ENCODE measurements at regions not wholly inside any gene's neighbourhood (a gene's known extent, or its start where the extent isn't known, plus 50 kb on each side); places are given as distances from the start of the nearest gene placed in this dataset.
"Not testable (repeated sequence)": the region's sequence is repeated elsewhere in the genome, so short reads cannot be mapped to it uniquely, and the experiment has no call there.

DNA sequence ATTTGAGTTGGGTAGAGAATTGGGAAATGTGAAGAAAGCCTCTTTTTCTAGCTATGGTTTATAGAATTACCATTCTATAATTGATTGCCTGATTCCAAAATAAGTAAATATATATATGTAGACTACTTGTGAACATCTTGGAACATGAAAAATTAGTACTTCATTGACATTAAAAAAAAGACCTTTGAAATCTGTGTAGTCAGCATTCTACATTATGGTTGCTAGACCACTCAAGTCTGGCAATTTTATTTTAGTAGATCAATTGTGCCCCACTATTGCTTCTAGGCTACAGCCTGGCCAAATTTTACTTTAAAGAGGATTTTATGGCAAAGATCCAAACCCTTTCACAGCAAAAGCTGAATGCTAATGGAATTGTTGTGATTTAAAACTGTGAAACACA is 279.8 kb downstream of the IKZF2 start:
- DNase-seq (ENCODE audit: low read depth) = no peak

- no peak for DNase-seq (ENCODE audit: low read depth)
Observed at GRCh38 chr2:212864186-212864585, 287.2 kb downstream of the IKZF2 start.

GRCh38 chr2:212863185-212863588 is 288.2 kb downstream of the IKZF2 start:
- DNase-seq (ENCODE audit: low read depth) = no peak

GRCh38 chr2:212858496-212858895 is 292.9 kb downstream of the IKZF2 start:
- no peak for DNase-seq (ENCODE audit: low read depth)

DNA sequence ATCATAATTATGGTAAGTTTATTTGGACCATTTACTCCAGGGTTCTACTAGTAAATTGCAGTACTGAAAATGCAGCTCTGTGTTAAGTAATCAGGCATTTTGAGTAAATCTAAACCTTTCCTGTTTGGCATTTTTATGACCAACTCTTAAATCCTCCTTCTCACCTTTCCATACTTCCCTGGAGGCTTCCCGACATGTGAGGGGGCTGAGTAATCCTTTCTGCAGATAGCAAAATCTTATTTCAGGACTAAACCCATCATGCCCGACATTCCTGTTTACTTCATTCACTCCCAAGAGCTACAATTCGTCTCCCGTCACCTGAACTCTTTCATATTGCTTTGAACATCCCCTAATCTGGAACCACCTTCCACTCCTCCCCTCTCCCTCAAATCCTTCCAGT is 296.6 kb downstream of the IKZF2 start:
- DNase-seq (ENCODE audit: low read depth) = no peak

DNA sequence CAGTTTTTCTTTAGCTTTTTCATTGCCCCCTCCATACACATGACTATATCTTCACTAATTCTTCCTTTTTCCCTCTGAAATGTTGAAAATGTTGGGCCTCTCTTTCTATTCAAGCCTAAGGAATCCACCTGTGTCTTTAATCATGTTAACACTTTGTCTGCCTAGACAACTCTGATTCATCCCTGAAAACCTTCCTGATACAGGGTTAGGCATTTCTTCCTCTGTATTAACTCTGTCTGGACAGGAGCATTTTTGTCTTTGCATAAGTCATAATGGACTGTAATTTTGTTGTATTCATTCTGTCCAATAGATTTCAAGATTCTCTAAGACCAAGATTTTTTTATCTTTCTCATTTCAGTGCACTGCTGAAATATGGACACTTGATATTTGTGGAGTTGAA is 297.3 kb downstream of the IKZF2 start:
- DNase-seq (ENCODE audit: low read depth) = no peak

DNA sequence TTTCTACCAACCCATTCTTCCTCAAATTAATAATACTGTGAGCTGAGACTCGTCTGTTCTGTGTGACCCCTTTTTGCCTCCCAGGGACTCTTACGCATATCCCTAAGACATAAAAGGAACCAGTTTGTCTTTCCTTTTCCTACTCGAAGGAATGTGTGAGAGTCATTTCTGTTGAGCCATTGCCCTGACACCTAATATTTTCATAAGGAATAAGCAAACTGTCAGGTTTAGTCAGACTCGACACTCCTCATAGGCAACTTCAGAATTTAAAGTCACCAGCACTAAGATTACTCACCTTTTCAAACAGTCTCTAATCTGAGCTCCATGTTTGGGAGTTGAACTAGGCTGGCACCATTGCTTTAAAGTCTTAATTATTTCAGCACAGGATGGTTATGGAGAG is 305.5 kb downstream of the IKZF2 start:
- DNase-seq (ENCODE audit: low read depth) = peak; percentile 27

DNA sequence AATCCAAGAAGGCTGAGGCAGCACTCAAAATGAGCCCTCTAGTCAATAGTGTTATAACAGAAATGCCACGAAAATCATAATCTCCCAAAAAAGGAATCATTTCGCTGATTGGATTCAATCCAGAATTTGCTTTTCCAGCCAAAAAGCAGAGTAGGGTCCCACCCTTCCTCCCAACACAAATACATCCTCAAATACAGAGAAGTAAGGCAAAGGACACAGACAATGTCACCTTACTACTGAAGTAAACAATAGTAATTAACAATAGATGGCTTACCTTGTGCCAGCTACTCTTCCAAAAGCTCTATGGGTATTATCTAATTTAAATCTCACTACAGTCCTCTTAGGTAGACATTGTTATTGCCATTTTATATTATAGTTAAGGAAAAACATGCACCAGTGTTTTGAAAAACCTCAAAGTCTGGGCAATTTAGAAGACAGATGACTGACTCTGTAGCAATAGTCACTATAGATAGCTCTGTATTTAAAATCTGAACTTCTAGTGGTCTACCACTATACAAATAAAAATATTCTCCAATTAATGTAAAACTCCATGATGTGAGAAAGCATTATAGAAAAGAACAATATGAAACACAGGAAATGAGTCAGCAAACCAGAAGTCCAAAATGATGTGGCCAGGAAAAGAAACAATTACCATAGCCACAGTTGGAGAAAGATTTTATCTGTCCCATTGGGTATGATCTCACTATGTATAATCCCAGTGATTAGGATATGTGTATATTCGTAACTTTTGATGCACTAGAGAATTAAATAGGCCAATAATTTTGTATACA is 305.0 kb upstream of the ERBB4 start:
- DNase-seq (ENCODE audit: low read depth) = peak; percentile 76

DNA sequence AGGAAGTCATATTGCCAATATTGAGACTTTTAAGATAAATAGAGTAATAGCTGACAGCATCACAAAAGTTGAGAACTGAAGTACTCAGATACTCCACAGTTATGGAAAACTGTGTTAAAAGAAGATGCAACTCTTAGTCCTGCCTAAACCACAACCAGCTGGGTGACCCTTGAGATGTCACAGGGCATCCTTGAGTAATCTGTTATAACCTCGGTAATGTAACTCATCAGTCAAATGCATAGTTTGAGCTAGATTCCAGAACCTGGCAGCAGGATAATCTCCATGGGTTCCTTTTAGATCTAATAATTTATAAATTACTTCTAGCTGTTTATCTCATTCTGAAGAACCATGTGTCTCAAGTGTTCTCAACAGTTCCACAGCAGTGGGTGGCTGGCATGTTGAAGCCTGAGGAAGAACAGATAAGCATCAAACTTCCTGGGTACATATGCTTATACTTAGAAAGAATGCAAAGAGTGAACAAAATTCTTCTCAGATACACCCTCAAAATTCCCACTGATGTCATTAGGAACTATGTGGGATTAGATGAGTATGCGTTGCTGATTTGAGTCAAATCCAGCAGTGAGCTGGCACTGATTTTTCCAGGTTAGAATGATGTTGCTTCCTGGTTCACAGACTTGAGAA is 304.1 kb upstream of the ERBB4 start:
- peak; percentile 83 for DNase-seq (ENCODE audit: low read depth)

DNA sequence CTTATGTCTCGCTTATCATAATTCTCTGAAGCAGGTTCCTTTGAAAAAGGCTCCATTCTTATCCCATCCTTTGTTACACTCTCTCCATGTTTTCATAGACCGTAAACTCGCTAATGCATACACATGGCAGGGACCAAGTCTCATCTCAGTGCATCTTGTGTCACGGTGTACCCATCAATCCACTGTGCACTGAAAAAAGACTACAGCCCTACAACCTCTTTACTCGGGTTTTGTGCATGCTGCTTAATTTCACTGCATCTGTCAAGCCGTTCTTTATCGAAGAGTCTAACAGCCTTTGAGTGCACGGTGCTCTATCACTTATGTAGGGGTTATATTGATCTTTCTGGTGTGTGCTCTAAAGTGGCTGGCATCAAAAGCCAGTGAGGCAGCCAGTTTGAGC is 302.9 kb upstream of the ERBB4 start:
- DNase-seq (ENCODE audit: low read depth) = no peak

GRCh38 chr2:212832211-212833195 is 293.9 kb upstream of the ERBB4 start:
- no peak for DNase-seq (ENCODE audit: low read depth)

DNA sequence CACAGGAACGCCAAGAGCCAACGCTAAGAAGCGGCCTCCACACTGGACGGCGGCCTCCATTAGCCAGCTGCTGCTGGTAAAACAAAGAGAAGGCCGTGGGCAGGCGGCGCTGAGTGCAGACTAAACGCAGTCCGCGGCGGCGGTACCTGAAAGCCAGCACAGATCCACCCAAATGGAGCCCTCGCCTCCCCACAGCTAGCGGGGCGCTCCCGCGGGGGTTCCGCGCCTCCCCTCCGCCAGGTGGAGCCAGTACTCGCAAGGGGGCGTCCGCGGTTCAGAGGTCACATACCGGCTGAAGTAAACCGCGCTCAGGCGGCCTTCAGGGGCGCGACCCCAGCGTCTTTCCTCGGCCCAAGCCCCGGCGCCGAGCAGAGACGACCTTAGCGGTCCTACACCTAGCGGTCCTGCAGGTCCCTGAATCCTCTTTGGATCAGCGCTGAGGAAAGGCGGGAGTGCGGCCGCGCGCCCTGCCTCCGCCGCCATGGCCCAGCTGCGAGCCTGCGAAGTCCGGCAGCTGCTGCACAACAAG is 293.1 kb upstream of the ERBB4 start:
- no peak for DNase-seq (ENCODE audit: low read depth)

DNA sequence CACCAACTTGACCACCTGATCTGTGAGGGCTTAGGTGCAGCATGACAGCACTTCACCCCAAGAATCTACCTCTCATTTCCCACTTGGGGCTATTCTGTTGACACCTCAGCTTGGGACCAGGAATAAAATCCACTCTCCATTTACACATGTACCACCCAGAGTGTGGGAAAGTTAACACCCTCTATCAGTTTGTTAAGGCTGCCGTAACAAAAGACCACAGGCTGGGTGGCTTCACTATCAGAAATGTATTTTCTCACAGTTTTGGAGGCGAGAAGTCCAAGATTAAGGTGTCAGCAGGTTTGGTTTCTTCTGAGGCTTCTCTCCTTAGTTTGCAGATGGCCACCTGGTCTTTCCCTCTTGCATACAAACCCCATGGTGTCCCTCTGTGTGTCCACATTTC is 277.7 kb upstream of the ERBB4 start:
- no peak for DNase-seq (ENCODE audit: low read depth)

DNA sequence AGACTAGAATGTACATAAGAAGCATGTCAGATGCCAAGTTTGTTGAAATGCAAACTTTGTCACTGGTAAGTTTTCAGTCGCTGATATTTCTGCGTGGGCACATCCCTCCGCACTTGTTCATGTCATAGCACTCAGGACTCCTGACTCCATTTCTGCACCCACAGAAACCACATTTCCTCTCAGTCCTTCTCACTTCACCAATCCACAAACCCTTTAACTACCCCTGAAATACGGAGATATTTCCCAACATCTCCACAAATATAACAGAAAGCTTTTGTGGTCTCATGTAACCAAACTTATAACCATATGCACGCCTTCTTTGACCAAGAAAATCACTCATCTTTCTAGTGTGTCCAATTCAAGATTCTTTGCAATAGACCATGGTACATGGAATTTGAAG is 276.9 kb upstream of the ERBB4 start:
- no peak for DNase-seq (ENCODE audit: low read depth)

DNA sequence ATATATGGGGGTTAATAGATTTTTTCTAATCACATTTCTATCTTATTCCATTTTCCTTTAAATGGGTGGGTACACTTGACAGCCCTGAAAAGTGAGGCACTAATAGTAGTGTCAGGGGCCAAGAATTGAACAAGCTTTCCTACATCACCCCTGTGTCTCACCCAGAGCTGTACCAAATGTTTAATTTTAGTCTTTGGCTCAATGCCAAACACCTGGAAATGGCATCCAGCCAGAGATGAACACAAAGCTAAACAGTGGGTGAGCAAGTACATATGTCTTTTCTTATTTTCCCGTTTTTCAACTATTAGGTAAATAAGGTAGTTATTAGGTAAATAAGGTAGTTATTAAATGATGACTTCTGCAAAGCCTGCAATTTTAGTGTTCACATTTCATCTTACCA is 276.3 kb upstream of the ERBB4 start:
- DNase-seq (ENCODE audit: low read depth) = no peak

GRCh38 chr2:212811921-212812320 is 273.3 kb upstream of the ERBB4 start:
- no peak for DNase-seq (ENCODE audit: low read depth)

- peak; percentile 17 for DNase-seq (ENCODE audit: low read depth)
Observed at GRCh38 chr2:212811036-212811805, 272.6 kb upstream of the ERBB4 start.

DNA sequence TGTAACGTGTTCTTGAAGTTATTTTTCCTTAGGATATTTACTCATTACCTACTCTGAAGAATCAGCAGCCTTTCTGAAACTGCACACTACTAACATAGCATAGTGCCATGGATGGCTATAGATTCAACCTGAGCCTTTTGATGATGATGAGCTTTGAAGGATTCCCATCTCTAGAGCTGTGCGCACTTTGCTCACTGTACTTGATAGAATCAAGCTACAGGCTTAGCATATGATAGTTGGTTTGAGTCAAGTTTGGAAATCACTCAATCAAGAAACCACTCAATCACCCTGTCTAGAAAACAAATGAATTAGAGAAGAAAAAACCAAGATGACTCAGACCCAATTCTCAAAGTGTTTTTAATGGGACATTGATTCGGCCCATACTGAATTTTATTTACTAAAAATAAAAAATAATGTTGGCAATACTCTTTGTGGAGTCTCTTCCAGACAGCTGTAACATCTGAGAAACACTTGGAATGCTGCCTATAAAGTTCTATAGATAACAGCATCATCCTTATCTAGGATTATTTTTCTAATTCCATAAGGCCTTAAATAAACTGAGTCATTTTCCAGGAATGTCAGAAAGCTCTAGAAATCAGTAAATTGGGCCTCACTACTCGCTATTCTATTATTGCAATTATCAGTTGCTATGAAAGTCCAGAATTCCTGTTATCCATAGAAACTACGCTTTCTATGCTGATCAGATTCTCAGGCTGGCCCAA is 259.0 kb upstream of the ERBB4 start:
- no peak for DNase-seq (ENCODE audit: low read depth)

DNA sequence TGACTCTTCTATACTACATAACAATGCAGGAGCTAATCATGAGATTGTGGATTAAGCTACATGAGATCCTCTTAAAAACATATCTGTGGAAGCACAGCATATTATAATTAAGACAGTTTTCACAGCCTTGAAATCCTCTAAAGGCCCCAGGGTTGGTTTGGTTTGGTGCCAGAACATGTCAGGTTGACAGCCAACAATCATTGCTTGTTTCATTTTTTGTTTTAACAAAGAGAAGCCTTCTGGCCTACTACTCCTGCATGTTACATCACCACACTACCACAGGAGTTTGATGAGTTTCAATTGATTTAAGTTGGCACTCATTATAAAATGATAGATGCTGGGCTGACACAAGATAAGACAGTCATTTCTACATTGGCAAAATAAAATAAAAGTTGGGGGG is 255.9 kb upstream of the ERBB4 start:
- DNase-seq (ENCODE audit: low read depth) = no peak

DNA sequence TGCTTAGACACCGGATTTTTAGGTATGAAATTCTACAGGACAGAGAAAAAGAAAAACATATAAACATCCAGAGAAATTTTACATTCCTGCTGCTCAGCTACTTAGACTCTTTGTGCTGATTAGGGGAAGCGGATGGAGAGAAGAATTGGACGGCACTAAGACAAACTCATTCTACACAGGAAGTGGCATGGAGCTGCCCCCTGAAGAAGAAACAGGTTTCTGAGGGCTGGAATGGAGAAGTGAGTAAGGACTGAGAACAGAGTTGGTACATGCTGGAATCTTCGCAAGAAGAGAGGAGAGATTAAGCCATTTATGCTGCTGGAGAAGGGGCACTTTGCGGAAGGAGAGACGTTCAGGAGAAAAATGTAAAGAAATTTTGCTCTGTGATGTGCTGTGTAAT is 253.0 kb upstream of the ERBB4 start:
- no peak for DNase-seq (ENCODE audit: low read depth)

DNA sequence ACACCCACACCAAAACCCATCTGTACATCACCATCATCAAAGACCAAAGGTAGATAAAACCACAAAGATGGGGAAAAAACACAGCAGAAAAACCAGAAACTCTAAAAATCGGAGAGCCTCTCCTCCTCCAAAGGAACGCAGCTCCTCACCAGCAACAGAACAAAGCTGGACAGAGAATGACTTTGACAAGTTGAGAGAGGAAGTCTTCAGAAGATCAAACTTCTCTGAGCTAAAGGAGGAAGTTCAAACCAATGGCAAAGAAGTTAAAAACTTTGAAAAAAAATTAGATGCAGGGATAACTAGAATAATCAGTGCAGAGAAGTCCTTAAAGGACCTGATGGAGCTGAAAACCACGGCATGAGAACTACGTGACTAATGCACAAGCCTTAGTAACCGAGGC is 247.5 kb upstream of the ERBB4 start:
- DNase-seq (ENCODE audit: low read depth) = not testable (repeated sequence)

Data from non-pigmented ciliary epithelial cell (primary cell).